Psoas muscle (tissue), 7 donors: ENCODE measurements at regions not wholly inside any gene's neighbourhood (a gene's known extent, or its start where the extent isn't known, plus 50 kb on each side); places are given as distances from the start of the nearest gene placed in this dataset.
"Not testable (repeated sequence)": the region's sequence is repeated elsewhere in the genome, so short reads cannot be mapped to it uniquely, and the experiment has no call there.

Source experiments
- ATAC-seq, 4 donors: fragments of 200-7000 bp; cut with Tn5 transposase; one replicate each; pipeline ENCODE4 v1.9.1; 2020; ENCODE audit warnings: moderate library complexity in 3 of 4, mild to moderate bottlenecking in 2 of 4
- DNase-seq, 2 donors: peaks; one replicate each; pipeline ENCODE4 v3.0.0-alpha.2; 2020
- H3K27ac ChIP-seq: fragments of 200-600 bp; one replicate; pipeline ENCODE4 v1.8.0; 2022
- H3K27me3 ChIP-seq, 3 donors: fragments of 200-600 bp in 1 of 3; one replicate each; pipeline versions ENCODE4 v1.6.1 to v1.8.0; 2013 to 2022; ENCODE audit warnings: low read length in 2 of 3, mild to moderate bottlenecking in 2 of 3, moderate library complexity in 1 of 3; ENCODE audit not compliant: insufficient read depth in 3 of 3
- H3K36me3 ChIP-seq, 2 donors: fragments of 200-600 bp in 1 of 2; one replicate each; pipeline versions ENCODE4 v1.6.1 to v1.8.0; 2013 to 2022; ENCODE audit warnings: low read depth in 1 of 2, mild to moderate bottlenecking in 1 of 2, moderate library complexity in 1 of 2; ENCODE audit not compliant: insufficient read depth in 1 of 2
- H3K4me1 ChIP-seq: fragments of 200-600 bp; one replicate; pipeline ENCODE4 v1.8.0; 2022
- H3K4me3 ChIP-seq: fragments of 200-600 bp; one replicate; pipeline ENCODE4 v1.8.0; 2022; ENCODE audit warnings: mild to moderate bottlenecking
- H3K9me3 ChIP-seq: fragments of 200-600 bp; one replicate; pipeline ENCODE4 v1.8.0; 2022
- CTCF ChIP-seq: fragments of 200-600 bp; IDR thresholded peaks from one replicate; pipeline ENCODE4 v1.8.0; 2022; ENCODE audit warnings: antibody characterized with exemption
- WGBS, 3 donors: extraction: QIAGEN DNeasy Blood & Tissue Kit; methylation state at CpG; one replicate each; pipeline versions ENCODE4 v1.1.6 to v1.1.7; 2013; 5-methylcytosine and 5-hydroxymethylcytosine counted together
- intact Hi-C, 2 donors: fragments of 100-400 bp; cut with DNase I; formaldehyde crosslinking; loops; one replicate each; pipeline versions ENCODE4 v1.11.0 to v1.14.2; 2022
- donor health status: healthy with polysubstance abuse.
- donor health status: DM: no; HTN: no; CAD: no; lungs with moderate emphysema.
- donor health status: Bipolar disorder and iron deficiency.
- donor health status: healthy.
- donor health status: DM: yes; HTN: yes; CAD: no.
- donor health status: DM: no; HTN: no; CAD: no.
- donor health status: DM: yes; HTN: yes; CAD: no.

GRCh38 chr6:102764317-102764716 lies 1370.8 kb downstream of the GRIK2 start:
- Histone ChIP-seq H3K4me3 (no peak overlapping the region), H3K27me3 (no peaks in the 10 kb centered on the region), H3K27ac (no peak overlapping the region), H3K9me3 (no peaks in the 10 kb centered on the region), H3K36me3 (no peaks in the 10 kb centered on the region), H3K4me1 (no peaks in the 10 kb centered on the region)
- intact Hi-C loops = no loop called here
- no peak for ATAC-seq
- DNase-seq = no peak
- WGBS, 3 donors = 54 to 61% (median 57%) methylated on average over 10 of the region's 10 CpGs
- no peak for TF ChIP-seq CTCF

- DNase-seq (no peak), ATAC-seq (no peak)
- WGBS, 3 donors = 66 to 69% (median 68%) methylated on average over 2 of the region's 2 CpGs
- Histone ChIP-seq H3K27ac (no peak overlapping the region), H3K4me1 (no peaks in the 10 kb centered on the region), H3K36me3 (no peaks in the 10 kb centered on the region), H3K4me3 (no peak overlapping the region), H3K9me3 (no peaks in the 10 kb centered on the region), H3K27me3 (no peaks in the 10 kb centered on the region)
- no peak for TF ChIP-seq CTCF
- intact Hi-C loops = no loop called here
Observed at GRCh38 chr6:102763891-102764290, 1370.4 kb downstream of the GRIK2 start.

- no peak overlapping the region for H3K4me3 ChIP-seq
- no peak overlapping the region for H3K27ac ChIP-seq
- intact Hi-C loops = no loop called here
- 58 to 67% (median 59%) methylated on average over 4 of the region's 4 CpGs for WGBS, 3 donors
- DNase-seq (no peak), ATAC-seq (no peak)
- H3K27me3 ChIP-seq = no peaks in the 10 kb centered on the region
- H3K36me3 ChIP-seq = no peaks in the 10 kb centered on the region
- H3K9me3 ChIP-seq = no peaks in the 10 kb centered on the region
- no peak for TF ChIP-seq CTCF
- H3K4me1 ChIP-seq = no peaks in the 10 kb centered on the region
Observed at GRCh38 chr6:102761872-102762271, 1368.4 kb downstream of the GRIK2 start.

- Histone ChIP-seq H3K9me3 (no peaks in the 10 kb centered on the region), H3K36me3 (no peaks in the 10 kb centered on the region), H3K4me3 (no peak overlapping the region), H3K4me1 (no peaks in the 10 kb centered on the region), H3K27ac (no peak overlapping the region), H3K27me3 (no peaks in the 10 kb centered on the region)
- 90 to 93% (median 90%) methylated on average over 2 of the region's 2 CpGs for WGBS, 3 donors
- TF ChIP-seq CTCF = no peak
- ATAC-seq = no peak
- DNase-seq = no peak
- intact Hi-C loops = no loop called here
Observed at GRCh38 chr6:102759415-102759814, 1365.9 kb downstream of the GRIK2 start.

GRCh38 chr6:102758536-102758935 lies 1365.0 kb downstream of the GRIK2 start:
- H3K4me3 ChIP-seq, intact Hi-C loops, ATAC-seq: not testable (repeated sequence)

More at GRCh38 chr6:102758536-102758935, 1365.0 kb downstream of the GRIK2 start:
- not testable (repeated sequence) for H3K4me1 ChIP-seq, H3K27ac ChIP-seq, H3K9me3 ChIP-seq, H3K27me3 ChIP-seq, H3K36me3 ChIP-seq, DNase-seq
- 87 to 93% (median 90%) methylated on average over 19 of the region's 19 CpGs for WGBS, 3 donors
